Hindlimb muscle (tissue), 1 donor: ENCODE measurements at regions not wholly inside any gene's neighbourhood (a gene's known extent, or its start where the extent isn't known, plus 50 kb on each side); places are given as distances from the start of the nearest gene placed in this dataset.
"Not testable (repeated sequence)": the region's sequence is repeated elsewhere in the genome, so short reads cannot be mapped to it uniquely, and the experiment has no call there.

Experiments
- DNase-seq: peaks from one replicate; pipeline ENCODE4 v3.0.0-alpha.2; 2013

DNA sequence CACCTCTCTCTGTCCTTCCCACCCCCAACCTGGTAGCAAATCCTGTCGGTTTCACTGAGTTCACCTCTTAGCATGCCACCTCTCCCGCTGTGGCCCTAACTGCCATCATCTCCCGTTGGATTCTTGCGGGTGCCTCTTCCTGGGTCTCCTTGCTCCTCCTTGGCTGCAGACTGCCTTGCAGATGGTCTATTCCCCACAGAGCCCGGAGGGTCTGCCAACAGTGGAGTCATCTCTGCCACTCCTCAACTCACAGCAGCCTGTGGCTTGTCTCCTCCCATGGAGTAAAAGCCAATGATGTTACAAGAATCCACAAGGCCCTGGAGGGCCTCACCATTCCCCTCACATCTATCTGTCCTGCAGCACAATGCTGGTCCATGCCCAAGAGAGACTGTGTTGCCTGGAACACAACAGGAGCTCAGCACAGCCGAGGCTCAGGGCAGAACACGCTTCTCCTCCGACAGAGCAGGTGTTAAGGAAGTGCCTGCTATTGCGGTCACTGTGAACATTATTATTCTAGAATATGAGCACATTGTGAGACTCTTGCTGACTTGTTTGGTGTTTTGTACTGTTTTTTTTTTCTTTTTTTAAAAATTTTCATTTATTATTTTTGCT lies 241.8 kb upstream of the SULF2 start:
- DNase-seq, result no peak

DNA sequence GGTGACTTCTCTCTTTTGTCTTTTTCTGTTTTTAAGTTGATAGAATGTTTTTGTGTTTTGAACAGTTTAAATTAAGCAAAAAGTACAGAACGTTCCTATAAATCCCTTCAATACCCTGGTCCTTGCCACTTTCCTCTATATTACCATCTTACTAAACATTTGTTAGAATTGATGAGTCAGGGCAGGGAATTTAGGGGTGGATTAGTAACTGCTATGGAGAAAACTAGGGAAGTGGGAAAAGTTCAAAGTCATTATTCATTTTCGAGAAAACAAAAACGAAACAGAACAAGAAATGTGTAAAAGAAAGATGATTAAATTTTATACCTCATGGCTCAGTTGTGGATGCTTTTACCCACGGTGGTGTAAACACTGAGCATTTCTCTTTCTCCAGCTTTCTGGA lies 240.4 kb upstream of the SULF2 start:
- no peak for DNase-seq

DNA sequence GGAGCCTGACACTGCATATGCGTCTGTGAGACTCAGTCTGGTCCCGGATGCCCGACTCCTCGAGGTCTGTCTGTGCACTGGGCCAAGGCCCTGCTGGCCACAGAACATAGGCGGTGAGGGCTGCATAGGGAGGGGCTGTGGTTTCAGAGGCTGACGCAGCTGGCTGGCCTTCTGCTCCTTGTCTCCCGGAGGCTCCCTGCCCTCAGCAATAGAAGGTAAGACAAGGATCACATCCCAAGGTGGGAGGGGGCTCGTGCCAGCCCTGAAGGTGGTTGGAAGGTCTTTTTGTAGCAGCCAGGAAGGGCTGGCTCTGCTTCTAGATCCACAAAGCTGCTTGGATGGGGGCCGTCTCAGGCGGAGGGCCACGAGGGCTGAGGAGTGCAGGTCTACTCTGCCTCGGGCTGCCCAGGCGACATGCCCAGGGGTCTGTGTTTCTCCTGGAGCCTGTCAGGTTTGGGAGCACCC lies 239.8 kb upstream of the SULF2 start:
- peak; percentile 56 for DNase-seq

DNA sequence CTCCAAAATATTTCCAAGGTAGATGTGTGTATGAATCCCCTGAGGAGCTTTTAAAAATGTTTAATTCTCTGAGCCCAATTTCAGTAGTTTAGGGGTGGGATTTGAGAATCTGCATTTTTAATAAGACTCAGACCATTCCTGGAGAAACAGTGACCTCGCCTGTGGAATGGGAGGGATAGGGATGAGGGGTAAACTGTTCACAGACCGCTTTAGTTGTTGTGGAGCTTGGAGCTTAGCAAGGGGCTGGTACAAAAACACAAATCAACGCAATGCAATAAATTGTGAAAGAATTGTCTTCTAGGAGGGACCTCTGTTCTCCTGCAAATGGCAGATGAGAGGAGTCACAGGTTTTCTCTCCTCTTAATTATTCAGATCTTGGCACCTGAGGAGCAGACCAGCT lies 239.3 kb upstream of the SULF2 start:
- DNase-seq, result no peak

DNA sequence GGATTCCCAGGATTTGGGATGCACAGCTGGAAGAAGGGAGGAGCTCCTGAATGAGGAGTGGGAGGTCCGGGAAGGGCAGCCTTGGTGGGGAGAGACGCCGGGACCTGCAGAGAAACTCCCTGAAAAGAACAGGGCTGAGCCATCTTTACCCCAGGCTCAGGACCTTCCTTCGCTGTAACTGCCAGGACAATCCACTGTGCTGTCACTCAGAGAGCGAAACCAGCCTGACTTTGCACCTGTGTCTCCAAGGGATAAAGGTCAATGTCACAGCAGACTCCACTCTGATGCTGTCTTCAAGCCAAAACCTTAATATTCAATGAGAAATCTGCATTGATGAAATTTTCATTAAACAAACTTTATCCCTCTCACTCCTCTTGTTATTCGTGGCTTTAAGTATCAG lies 235.4 kb upstream of the SULF2 start:
- not testable (repeated sequence) for DNase-seq

DNA sequence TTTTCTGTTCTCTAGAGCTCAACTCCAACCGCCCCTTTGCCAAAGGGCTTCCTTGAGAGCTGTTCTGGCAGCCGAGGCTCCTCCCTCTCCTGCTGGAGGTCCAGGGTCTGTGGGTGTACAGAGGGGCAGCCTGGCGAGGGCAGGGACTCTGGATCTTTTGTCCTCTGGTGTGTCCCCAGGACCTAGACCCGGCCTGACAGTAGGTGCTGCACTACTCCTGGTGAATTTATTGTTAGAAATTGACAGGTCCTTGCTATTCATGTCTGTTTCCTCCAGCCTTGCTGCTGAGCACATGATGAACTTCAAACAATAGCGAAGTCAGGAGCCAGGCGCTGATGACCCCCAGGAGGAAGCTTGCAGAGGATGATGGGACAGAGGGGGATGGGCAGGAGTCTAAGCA lies 234.7 kb upstream of the SULF2 start:
- no peak for DNase-seq

DNA sequence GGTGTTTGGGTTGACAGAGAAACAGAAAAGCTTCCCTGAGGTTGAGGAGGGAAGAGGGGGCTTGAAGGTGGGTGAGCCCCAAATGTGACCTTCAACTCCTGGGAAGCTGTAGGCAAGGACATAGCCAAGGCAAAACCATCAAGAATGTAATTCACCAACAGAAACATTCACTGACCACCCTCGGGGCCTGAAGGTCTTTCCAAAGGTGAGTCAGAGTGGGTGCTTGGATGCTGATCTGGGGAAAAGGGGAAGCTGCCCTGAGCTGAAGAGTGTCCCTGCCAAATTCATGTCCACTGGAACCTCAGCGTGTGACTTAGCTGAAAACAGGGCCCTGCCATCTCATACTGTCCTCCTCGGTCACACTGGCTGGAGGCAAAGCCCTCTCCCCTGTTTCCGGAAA lies 234.2 kb upstream of the SULF2 start:
- DNase-seq, result no peak

DNA sequence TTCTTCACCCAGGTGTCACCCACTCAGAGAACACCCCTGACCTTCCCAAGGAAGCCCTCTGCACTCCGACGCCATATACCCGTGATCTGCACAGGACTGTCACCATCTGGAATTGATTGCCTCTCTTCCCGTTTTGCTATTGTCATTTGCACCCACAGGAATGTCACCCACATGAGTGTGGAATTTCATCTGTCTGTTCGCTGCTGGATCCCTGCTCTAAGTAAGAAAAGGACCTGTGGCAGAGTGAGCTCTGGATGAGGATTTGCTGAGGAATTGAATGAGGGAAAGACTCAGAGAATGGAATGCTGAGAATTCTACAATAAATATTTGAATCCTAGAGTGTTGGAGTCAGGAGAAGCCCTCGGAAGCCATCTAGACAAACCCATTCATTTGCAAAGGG lies 233.6 kb upstream of the SULF2 start:
- not testable (repeated sequence) for DNase-seq

DNA sequence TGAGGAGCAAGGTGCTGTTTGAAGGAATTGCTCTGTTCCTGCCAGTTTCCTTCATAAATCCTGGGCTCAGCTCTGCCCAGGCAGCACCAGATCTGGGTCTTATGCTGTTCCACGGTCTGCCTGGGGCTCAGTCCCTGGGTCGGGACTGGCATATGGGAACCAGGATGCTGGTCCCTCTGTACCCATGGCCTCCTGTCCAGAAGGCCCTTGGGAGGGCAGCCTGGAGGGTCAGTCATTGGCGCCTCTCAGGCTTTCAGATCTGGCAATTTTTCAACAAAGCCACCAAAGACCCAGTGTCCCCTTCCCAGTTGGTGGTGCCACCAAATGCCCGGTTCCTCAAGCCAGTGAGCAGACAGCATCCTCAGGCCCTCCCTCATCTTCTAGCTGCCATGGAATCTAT lies 232.7 kb upstream of the SULF2 start:
- no peak for DNase-seq

DNA sequence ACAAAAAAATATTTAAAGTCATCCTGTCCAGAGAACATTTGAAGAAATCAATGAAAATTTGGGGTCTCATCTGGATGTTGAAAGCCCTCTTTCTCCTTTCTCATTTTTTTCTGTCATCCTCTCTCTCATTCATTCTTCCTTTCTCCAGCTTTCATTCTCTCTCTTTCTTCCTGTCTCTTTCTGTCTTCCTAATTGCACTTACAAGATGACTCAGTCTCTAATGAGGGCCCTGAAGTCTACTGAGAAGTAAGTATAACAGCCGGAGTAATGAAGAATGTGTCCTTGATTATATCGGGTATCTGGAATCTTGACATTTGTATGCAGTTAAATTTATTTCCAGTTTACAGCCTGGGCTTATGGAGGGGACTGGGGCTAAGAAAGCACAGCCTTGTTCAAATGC lies 232.2 kb upstream of the SULF2 start:
- DNase-seq, result no peak

DNA sequence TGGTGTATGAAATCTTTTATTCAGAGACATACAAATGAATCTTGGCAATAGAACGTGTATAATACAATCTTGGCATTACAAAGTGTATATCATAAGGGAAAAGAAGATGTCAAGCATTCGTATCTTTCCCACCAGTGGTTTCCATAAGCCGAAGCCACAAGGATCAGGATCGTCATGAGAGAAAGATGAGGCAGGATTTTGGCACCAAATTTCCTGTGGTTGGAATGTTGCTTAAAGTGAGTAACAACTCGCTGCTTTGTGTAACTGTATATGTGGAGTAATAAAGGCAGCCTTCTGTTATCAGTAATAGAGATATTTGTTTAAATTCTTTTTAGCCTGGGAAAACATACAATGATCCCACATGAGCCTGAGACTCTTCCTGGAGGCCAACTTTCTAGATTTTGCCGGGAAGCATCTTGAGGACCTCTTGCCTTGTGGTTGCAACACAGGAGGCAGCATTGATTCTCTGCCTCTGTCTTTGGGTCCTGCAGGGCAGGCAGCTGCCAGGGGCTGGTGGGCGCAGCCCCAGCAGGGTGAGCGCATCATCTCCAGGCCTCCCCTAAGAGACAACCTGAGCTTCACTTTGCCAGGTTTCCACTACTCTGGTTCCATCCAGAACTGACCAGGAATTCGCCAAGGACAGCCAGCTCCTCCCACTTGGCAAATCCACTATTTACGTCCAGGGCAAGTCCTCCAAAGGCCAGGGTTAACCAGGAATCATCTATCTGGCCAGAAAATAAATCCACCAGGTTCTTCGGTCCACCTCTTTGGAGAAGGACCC lies 230.9 kb upstream of the SULF2 start:
- peak; percentile 23 for DNase-seq

DNA sequence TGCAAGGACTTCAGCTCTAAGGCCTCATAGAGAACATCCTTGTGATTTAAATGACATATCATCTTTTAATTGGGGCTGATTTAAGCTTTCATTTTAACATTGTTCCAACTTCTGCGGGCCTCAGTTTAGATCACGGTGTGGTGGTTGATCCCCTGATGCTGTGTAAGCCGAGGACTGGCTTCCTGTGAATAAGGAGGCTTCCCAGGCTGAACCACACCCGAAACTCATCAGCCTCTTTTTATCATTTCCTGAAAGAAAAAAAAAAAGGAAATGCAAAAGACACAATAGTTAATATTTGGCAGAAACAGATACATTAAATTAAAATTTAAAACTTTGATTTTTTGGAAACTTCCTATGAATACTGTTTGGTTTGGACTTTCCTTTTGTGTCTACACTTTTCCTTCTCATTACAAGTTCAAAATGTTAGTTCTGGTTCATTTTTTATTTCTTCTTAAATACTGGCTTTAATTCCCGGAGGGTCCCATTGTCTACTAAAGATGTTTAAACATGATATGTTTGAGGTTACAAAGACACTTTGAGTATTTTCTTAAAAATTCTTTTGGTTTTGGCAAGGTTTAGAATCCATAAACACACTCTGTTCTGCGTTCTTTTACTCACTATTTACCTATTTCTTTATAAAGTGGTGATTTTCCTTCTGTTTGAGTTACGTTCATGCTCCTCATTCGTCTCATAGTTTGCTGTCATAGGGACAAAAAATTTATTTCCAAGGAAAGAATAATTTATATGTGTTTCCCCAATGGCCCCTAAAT lies 230.0 kb upstream of the SULF2 start:
- DNase-seq, result no peak

DNA sequence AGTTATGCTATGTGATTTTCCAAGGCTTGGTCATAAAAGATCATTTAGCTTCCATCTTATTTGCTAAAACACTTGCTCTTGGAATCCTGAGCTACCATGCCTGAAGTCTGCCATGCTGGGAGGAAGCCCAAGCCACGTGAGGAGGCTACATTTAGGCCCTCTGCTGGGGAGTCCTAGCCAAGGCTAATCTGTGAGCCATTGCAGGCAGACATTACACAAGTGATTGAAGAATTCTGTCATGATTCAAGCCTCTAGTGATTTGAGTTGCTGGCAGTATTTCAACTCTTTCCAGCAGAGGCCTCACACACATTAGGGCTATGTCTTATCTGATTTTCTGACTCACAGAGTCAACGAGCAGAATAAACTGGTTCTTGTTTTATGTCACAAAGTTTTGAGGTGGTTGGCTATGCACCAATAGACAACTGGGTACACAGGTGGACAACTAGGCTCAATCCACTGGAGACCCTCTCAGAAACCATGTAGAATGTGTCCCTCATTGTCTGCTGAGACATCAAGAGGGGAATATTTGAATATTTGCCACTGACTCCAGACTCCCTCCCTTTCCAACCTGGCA lies 227.2 kb upstream of the SULF2 start:
- DNase-seq, result no peak

DNA sequence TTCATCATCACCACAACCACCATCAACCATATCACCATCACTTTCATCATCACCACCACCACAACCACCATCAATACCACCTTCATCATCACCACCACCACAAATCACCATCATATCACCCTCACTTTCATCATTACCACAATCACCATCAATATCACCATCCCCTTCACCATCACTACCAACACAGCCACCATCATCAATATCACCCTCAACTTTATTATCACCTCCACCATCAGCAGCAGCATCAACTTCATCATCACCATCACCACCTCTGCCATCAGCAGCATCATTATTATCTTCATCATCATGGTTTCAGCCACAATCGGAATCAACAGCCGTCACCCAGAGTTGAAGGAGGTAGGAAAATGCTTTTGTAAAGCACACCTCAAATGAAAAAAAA lies 225.7 kb upstream of the SULF2 start:
- DNase-seq, result no peak

DNA sequence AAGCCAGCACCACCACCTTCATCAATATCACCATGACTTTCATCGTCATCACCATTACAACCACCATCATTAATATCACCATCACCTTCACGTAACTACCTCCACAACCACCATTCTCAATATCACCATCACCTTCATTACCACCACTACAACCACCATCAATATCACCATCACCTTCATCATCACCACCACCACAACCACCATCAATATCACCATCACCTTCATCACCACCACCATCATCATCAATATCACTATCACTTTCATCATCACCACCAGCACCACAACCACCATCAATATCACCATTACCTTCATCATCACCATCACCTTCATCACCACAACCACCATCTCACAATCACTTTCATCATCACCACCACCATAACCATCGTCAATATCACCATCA lies 225.3 kb upstream of the SULF2 start:
- DNase-seq, result no peak

DNA sequence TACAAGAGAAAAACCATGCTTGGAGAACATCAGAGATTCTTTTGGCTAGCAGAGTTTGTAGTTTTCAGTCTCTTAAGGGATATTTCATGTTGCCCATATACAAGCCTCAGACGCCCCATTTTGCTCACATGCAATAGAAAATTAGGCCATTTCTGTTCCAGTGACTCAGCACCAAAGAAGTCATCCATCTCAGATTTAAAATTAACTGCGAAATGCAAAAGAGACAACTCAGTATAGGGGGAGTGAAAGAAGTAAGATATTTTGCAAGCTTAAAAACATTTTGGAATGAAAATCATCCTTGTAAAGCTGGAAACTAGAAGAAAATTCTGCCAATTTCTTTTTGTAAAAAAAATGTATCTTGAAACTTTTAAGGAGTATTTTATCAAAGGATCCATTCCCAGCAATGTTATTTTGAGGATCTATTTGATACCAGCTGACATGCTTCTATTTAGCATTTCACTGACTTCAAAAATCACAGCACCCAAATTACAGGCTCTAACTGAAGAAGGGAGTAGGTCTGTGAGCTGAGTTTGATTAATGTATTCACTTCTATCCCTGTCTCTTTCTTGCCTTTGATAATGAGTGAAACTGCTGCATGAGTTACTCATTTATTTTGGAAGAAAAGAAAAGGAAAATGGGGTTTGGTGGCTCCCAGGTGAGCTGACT lies 223.7 kb upstream of the SULF2 start:
- DNase-seq, result peak; percentile 44

DNA sequence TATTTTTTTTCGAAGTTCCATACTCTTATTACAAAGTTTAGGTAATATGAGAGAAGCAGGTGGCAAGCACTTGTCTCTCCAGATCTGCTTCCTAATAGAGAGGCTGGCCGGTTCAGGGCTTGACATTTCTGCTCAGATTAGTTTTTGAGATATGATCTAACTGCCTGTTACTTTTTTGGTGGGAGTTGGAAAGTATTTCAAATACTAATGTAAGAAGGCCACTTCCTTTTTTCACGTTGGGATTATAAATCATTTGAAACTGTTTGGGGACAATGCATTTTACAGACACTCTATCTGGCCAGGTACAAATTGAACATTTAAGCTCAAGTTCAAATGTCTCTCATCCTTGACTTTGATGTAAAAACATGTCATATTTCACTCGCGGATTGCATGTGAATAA lies 222.1 kb upstream of the SULF2 start:
- no peak for DNase-seq

DNA sequence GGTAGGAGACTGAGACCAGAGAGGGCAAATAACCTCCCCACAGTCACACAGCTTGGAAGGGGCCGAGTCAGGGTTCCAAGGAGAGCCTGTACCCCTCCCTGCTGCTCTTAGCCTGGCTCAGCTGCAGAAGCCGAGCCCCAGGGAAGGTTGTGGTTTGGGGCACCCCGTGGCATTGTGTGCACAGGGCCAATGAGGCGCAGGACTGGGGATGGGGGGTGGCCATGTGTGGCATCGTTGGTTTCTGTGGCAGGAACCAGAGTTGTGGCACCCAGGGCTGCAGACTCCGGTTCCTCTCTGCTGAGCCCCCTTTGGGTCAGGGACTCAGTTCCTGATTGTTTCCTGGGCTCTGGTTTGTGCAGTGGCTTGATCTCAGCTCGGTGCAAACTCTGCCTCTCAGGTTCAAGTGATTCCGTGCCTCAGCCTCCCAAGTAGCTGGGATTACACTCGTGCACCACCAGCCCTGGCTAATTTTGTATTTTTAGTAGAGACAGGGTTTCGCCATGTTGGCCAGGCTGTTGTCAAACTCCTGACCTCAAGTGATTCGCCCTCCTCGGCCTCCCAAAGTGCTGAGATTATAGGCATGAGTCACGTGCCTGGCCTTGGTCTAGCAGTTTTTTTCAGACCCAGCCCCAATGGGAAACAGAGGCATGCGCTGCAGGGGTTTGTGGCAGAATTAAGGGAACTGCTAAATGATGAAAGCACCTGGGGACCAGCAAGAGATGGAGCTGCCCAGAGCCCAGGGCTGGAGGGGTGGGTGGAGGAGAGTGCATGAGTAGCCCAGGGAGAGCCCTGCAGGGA lies 221.0 kb upstream of the SULF2 start:
- no peak for DNase-seq

DNA sequence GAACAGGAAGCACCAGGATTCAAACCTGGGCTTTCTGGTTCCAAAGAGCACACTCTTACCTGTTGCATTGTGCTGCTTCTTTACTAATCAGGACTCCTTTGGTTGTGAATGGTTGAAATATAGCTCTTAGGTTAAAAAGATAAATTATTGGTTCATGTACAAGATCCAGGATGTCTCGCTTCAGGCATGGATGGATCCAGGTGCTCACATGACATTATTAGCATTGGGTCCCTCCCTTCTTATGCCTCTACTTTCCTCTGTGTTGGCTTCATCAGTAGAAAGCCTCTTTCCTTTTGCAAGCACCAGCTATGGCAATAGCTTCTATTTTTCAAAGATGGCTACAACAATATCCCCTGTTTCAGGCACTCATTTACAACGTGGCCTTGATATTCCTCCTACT lies 217.7 kb upstream of the SULF2 start:
- DNase-seq, result no peak

DNA sequence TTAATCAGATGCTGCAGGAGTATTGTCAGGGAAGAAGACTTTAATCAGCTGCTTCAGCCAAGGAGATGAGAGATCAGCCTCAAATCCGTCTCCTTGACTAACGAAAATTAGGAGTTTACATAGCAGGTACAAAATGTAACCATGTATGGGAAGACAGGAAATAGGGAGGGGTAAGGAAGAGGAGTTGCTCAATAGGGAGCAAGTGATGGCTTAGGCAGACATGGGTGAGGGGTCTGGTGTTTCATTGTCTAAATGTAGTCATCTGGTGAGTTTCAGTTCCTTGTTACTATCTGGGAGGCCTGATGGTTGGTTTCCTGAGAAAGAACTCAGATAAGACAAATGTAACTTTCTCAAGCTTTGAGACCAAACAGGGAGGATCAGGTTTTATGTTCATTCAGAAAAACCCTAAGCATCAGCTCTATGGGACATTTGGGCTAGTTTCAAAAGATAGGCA lies 217.3 kb upstream of the SULF2 start:
- DNase-seq, result no peak

DNA sequence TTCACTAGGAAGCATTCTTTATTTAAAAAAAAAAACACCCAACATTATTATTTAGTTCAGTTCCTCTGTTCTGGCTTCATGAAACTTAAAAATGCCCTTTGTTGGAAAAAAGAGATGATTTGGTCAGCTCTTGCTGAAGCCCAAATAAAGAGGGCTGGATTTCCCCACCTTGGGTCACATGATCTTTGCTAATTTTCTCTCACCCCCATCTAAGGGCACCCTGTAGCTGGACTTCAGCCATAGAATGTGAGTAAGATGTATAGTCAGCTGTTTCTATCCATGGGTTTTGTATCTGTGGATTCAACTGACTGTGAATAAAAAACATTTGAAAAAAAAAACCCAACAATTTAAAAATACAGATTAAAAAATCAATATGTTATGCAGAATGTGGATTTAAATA lies 213.9 kb upstream of the SULF2 start:
- no peak for DNase-seq

DNA sequence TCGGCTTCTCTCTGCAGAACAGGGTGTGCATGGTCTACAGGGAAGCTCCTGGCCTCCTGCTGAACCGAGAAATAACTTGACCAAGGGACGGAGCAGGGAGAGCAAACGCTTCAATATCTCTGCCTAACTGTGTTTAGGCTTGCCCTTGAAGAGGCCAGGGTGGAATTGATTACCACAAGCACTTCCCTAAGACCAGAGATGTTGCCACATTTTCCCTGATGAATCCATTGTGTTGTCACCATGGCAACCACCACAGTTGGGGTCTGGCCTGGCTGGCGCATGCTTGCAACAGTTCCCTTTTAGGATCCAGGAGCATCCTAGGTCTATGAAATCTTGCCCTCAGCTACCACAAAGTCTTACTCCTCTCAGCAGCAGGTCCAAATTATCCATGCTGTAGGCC lies 213.5 kb upstream of the SULF2 start:
- DNase-seq, result no peak
